Colonic mucosa (tissue), 4 donors: ENCODE measurements at regions not wholly inside any gene's neighbourhood (a gene's known extent, or its start where the extent isn't known, plus 50 kb on each side); places are given as distances from the start of the nearest gene placed in this dataset.

Experiments
- DNase-seq: peaks from one replicate; pipeline ENCODE4 v3.0.0-alpha.2; 2020
- H3K27ac ChIP-seq: fragments of 200-600 bp; one replicate; pipeline ENCODE4 v1.8.0; 2021
- H3K27me3 ChIP-seq: fragments of 200-600 bp; one replicate; pipeline ENCODE4 v1.8.0; 2021
- H3K36me3 ChIP-seq: fragments of 200-600 bp; one replicate; pipeline ENCODE4 v1.8.0; 2021
- H3K4me1 ChIP-seq: fragments of 200-600 bp; one replicate; pipeline ENCODE4 v1.8.0; 2021; ENCODE audit warnings: mild to moderate bottlenecking
- H3K4me3 ChIP-seq: fragments of 200-600 bp; one replicate; pipeline ENCODE4 v1.8.0; 2021
- H3K9ac ChIP-seq, 2 donors: one replicate each; pipeline ENCODE4 v1.7.0; 2013; ENCODE audit warnings: control low read depth in 2 of 2, low read depth in 2 of 2, low read length in 2 of 2
- H3K9me3 ChIP-seq: fragments of 200-600 bp; one replicate; pipeline ENCODE4 v1.8.0; 2021
- CTCF ChIP-seq: fragments of 200-600 bp; IDR thresholded peaks from one replicate; pipeline ENCODE4 v1.8.0; 2022; ENCODE audit warnings: antibody characterized with exemption, mild to moderate bottlenecking
- intact Hi-C: fragments of 100-400 bp; cut with DNase I; formaldehyde crosslinking; loops from one replicate; pipeline ENCODE4 v1.14.1; 2022
- donor health status: healthy.
- donor health status: DM: no; HTN: no; CAD: no.
- donor health status: DM: no; HTN: no; CAD: no.

GRCh38 chr9:88025411-88026117 is 51.2 kb upstream of the CDK20 start:
- H3K4me1 ChIP-seq: no peaks in the 10 kb centered on the region
- H3K27me3 ChIP-seq: no peaks in the 10 kb centered on the region
- H3K36me3 ChIP-seq: no peaks in the 10 kb centered on the region
- no peak overlapping the region for H3K27ac ChIP-seq
- TF ChIP-seq CTCF: no peak
- no peaks in the 10 kb centered on the region for H3K9me3 ChIP-seq
- no peak overlapping the region for H3K9ac ChIP-seq
- no peak overlapping the region for H3K4me3 ChIP-seq
- no peak for DNase-seq
- intact Hi-C loops: no loop called here

DNA sequence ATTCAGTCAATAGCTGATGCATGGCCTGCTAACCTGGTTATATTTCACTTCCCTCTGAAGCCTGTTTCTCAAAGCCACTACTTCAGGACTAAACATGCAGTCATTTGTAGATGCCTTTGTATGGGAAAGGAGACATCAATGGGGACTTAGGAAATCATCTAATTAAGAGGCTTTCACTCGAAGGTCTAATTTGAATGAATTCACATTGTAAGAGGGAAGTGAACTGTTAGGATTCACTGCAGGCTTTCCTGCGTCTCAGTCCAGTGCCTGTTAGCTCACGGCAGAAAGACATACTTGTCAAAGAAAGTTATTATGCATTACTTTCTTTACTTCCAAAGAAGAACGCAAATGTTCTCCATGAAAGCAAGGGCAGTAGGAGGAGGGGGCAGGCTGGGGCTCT is 50.6 kb upstream of the CDK20 start:
- H3K9ac ChIP-seq: no peak overlapping the region
- intact Hi-C loops: no loop called here
- no peak overlapping the region for H3K4me3 ChIP-seq
- H3K9me3 ChIP-seq: no peaks in the 10 kb centered on the region
- H3K4me1 ChIP-seq: no peaks in the 10 kb centered on the region
- H3K27me3 ChIP-seq: no peaks in the 10 kb centered on the region
- no peak for TF ChIP-seq CTCF
- no peak overlapping the region for H3K27ac ChIP-seq
- DNase-seq: no peak
- H3K36me3 ChIP-seq: no peaks in the 10 kb centered on the region
